ENCODE measurements at regions not wholly inside any gene's neighbourhood (a gene's known extent, or its start where the extent isn't known, plus 50 kb on each side); places are given as distances from the start of the nearest gene placed in this dataset.

- no peaks in the 10 kb centered on the region for H4K20me1 ChIP-seq (ENCODE audit: insufficient read depth, low read length)
- no peak overlapping the region; the same call in 1 of the 2 replicates for H2AK5ac ChIP-seq (ENCODE audit: low read depth, low read length)
- H3K14ac ChIP-seq (replicated peaks; ENCODE audit: low read depth, low read length), result peak overlapping the region; percentile 50; the same call in 1 of the 2 replicates
- H3K4me2 ChIP-seq (ENCODE audit: low read depth, low read length), result no peak overlapping the region
- H3K9me3 ChIP-seq (ENCODE audit: control insufficient read depth, insufficient read depth, low read length), result peaks cover 2% of the 10 kb centered on the region; the same call in 1 of the 2 replicates
- no peaks in the 10 kb centered on the region for H3K9me1 ChIP-seq (ENCODE audit: insufficient read depth, low read length)
- H3K36me3 ChIP-seq (ENCODE audit: control insufficient read depth, insufficient read depth, low read length), result no peaks in the 10 kb centered on the region
- no peak overlapping the region for H3K23ac ChIP-seq (ENCODE audit: low read depth, low read length)
- intact Hi-C loops (cut with micrococcal nuclease), result no loop called here
- H3K4ac ChIP-seq (ENCODE audit: low read depth, low read length), result peak overlapping the region; percentile 55; the same call in 1 of the 2 replicates
- H2AK9ac ChIP-seq (replicated peaks; ENCODE audit: low read depth, low read length, poor library complexity), result no peak overlapping the region
- TF ChIP-seq RFX5 (IDR thresholded peaks at IDR 0.05; ENCODE audit: low read depth, low read length), result no peak
- no peak for TF ChIP-seq MAZ (IDR thresholded peaks at IDR 0.05; ENCODE audit: borderline replicate concordance, low read depth, low read length)
- no peak for TF ChIP-seq MAFK (IDR thresholded peaks at IDR 0.05; ENCODE audit: low read depth, low read length)
- TF ChIP-seq MXI1 (IDR thresholded peaks at IDR 0.05; ENCODE audit: borderline replicate concordance, low read depth, low read length), result no peak
- no peak for TF ChIP-seq SMC3 (IDR thresholded peaks at IDR 0.05; ENCODE audit: low read depth, low read length)
- TF ChIP-seq USF2 (IDR thresholded peaks at IDR 0.05; ENCODE audit: low read depth, low read length), result no peak
- no peak for TF ChIP-seq BHLHE40 (IDR thresholded peaks at IDR 0.05; ENCODE audit: low read depth, low read length)
- TF ChIP-seq CHD1 (IDR thresholded peaks at IDR 0.05; ENCODE audit: low read depth, low read length), result no peak
- TF ChIP-seq ELK1 (IDR thresholded peaks at IDR 0.05; ENCODE audit: borderline replicate concordance, low read depth, low read length), result no peak
- no peak for TF ChIP-seq RAD21 (IDR thresholded peaks at IDR 0.05; ENCODE audit: low read length)
- no peak overlapping the region for H3K18ac ChIP-seq (ENCODE audit: low read depth, low read length)
- H2BK120ac ChIP-seq (ENCODE audit: low read depth, low read length), result peak overlapping the region; percentile 37; the same call in 1 of the 2 replicates
- H4K91ac ChIP-seq (ENCODE audit: insufficient read depth, low read depth, low read length), result no peak overlapping the region
- ChIA-PET POLR2A (ENCODE audit: unreplicated experiment) (interaction anchor here (0.6 kb wide), 1 partner anchor 35 kb away, joined by 4 read pairs; no protein-coding TSS in a partner anchor), CTCF (no interaction called here)
- H2BK20ac ChIP-seq (ENCODE audit: low read depth, low read length), result peak overlapping the region; percentile 32; the same call in 1 of the 2 replicates
- no TSS peak for BruUV-seq (replicated peaks)
- H3K56ac ChIP-seq (ENCODE audit: extremely low read depth, insufficient read depth, low read length), result no peak overlapping the region
- dilution Hi-C loops (cut with HindIII; ENCODE audit: low sequenced_read_pairs, unreplicated experiment), result no loop called here
- peaks cover 5% of the 10 kb centered on the region; the same call in 1 of the 2 replicates for H3K4me1 ChIP-seq (ENCODE audit: control insufficient read depth, insufficient read depth, low read length)
- ATAC-seq (ENCODE audit: low read depth) (no peak), DNase-seq (no peak)
- no peak overlapping the region for H3K27ac ChIP-seq (ENCODE audit: insufficient read depth, low read length)
- H4K8ac ChIP-seq (ENCODE audit: low read depth in 2 of 2, low read length in 2 of 2), result peak overlapping the region in 1 of 2 experiments; percentile 52; a peak in 1 of 4 replicates
- H4K5ac ChIP-seq (ENCODE audit: low read depth, low read length), result no peak overlapping the region
- peak overlapping the region; percentile 47; the same call in 1 of the 3 replicates for H2BK15ac ChIP-seq (ENCODE audit: low read depth, low read length)
- in situ Hi-C loops (cut with MboI; ENCODE audit: low sequenced_read_pairs), result no loop called here
- no CpG with 5 or more reads among the region's 3 CpGs for WGBS, 2 experiments (ENCODE audit: extremely low coverage in 2 of 2, insufficient read length in 1 of 2)
- no peak overlapping the region for H3K4me3 ChIP-seq (ENCODE audit: insufficient read depth, low read depth, low read length)
- H3K9ac ChIP-seq (ENCODE audit: low read depth, low read length), result no peak overlapping the region
- H3K27me3 ChIP-seq (ENCODE audit: control insufficient read depth, insufficient read depth, low read length), result no peaks in the 10 kb centered on the region
- H2BK5ac ChIP-seq (ENCODE audit: low read depth, low read length, poor library complexity, severe bottlenecking), result no peak overlapping the region
- no peaks in the 10 kb centered on the region for H3K79me1 ChIP-seq (ENCODE audit: low read depth in 1 of 2, low read length in 2 of 2)
- no peak overlapping the region for H2AFZ ChIP-seq (replicated peaks; ENCODE audit: low read length, poor library complexity)
Measured at GRCh38 chr6:132101535-132101934, 150.4 kb upstream of the CCN2 start.

Data from IMR-90 (cell line).